Trophoblast cell (in vitro differentiated cells and primary cell): ENCODE measurements at regions not wholly inside any gene's neighbourhood (a gene's known extent, or its start where the extent isn't known, plus 50 kb on each side); places are given as distances from the start of the nearest gene placed in this dataset.

Source experiments
- DNase-seq, 2 donors: peaks; one replicate each; pipeline ENCODE4 v3.0.0-alpha.2; 2016
- H2AFZ ChIP-seq: 2 replicates; pipeline ENCODE4 v1.6.1; 2013; ENCODE audit warnings: low read length, moderate library complexity, mild to moderate bottlenecking; ENCODE audit not compliant: insufficient read depth, poor library complexity
- H2AK5ac ChIP-seq: 2 replicates; pipeline ENCODE4 v1.6.1; 2013; ENCODE audit warnings: mild to moderate bottlenecking, low read length
- H2BK120ac ChIP-seq: 2 replicates; pipeline ENCODE4 v1.6.1; 2013; ENCODE audit warnings: low read length, mild to moderate bottlenecking, moderate library complexity; ENCODE audit not compliant: insufficient read depth, poor library complexity
- H2BK12ac ChIP-seq: 2 replicates; pipeline ENCODE4 v1.6.1; 2013; ENCODE audit warnings: mild to moderate bottlenecking, low read length, moderate library complexity
- H2BK5ac ChIP-seq: 2 replicates; pipeline ENCODE4 v1.6.1; 2013; ENCODE audit warnings: low read length, low read depth, moderate library complexity, mild to moderate bottlenecking; ENCODE audit not compliant: poor library complexity
- H3K14ac ChIP-seq: 2 replicates; pipeline ENCODE4 v1.6.1; 2013; ENCODE audit warnings: mild to moderate bottlenecking, low read length
- H3K18ac ChIP-seq: 2 replicates; pipeline ENCODE4 v1.6.1; 2013; ENCODE audit warnings: mild to moderate bottlenecking, low read length
- H3K23ac ChIP-seq: 2 replicates; pipeline ENCODE4 v1.6.1; 2013; ENCODE audit warnings: low read length
- H3K27ac ChIP-seq: 2 replicates; pipeline ENCODE4 v1.5.1; 2013; ENCODE audit warnings: low read depth, mild to moderate bottlenecking, inconsistent platforms, low read length, moderate library complexity
- H3K27me3 ChIP-seq: 2 replicates; pipeline ENCODE4 v1.6.1; 2013; ENCODE audit warnings: inconsistent platforms, mild to moderate bottlenecking, low read length, moderate library complexity; ENCODE audit not compliant: insufficient read depth
- H3K36me3 ChIP-seq, 2 experiments: 1 replicate in 1 of 2; 2 replicates in 1 of 2; pipeline ENCODE4 v1.6.1; 2013; ENCODE audit warnings: low read length in 2 of 2, mild to moderate bottlenecking in 2 of 2, moderate library complexity in 1 of 2; ENCODE audit not compliant: insufficient read depth in 2 of 2, control insufficient read depth in 1 of 2
- H3K4ac ChIP-seq: 2 replicates; pipeline ENCODE4 v1.6.1; 2013; ENCODE audit warnings: low read depth, mild to moderate bottlenecking, low read length, moderate library complexity
- H3K4me1 ChIP-seq, 2 experiments: 1 replicate in 1 of 2; 2 replicates in 1 of 2; pipeline ENCODE4 v1.6.1; 2013; ENCODE audit warnings: low read length in 2 of 2, mild to moderate bottlenecking in 2 of 2, moderate library complexity in 1 of 2; ENCODE audit not compliant: insufficient read depth in 2 of 2, control insufficient read depth in 1 of 2
- H3K4me2 ChIP-seq: 2 replicates; pipeline ENCODE4 v1.6.1; 2013; ENCODE audit warnings: inconsistent platforms, mild to moderate bottlenecking, low read length, moderate library complexity
- H3K4me3 ChIP-seq: 2 replicates; pipeline ENCODE4 v1.5.1; 2013; ENCODE audit warnings: mild to moderate bottlenecking, low read depth, low read length, inconsistent platforms
- H3K79me1 ChIP-seq: one replicate; pipeline ENCODE4 v1.6.1; 2013; ENCODE audit warnings: low read length
- H3K79me2 ChIP-seq: 2 replicates; pipeline ENCODE4 v1.6.1; 2013; ENCODE audit warnings: low read length, mild to moderate bottlenecking; ENCODE audit not compliant: control insufficient read depth, insufficient read depth, poor library complexity
- H3K9ac ChIP-seq: 2 replicates; pipeline ENCODE4 v1.6.1; 2013; ENCODE audit warnings: mild to moderate bottlenecking, low read length
- H3K9me3 ChIP-seq: 2 replicates; pipeline ENCODE4 v1.6.1; 2013; ENCODE audit warnings: low read depth, mild to moderate bottlenecking, control low read depth, inconsistent platforms, low read length; ENCODE audit not compliant: insufficient read depth
- H4K12ac ChIP-seq: 2 replicates; pipeline ENCODE4 v1.6.1; 2013; ENCODE audit warnings: low read depth, mild to moderate bottlenecking, low read length, moderate library complexity
- H4K8ac ChIP-seq: 2 replicates; pipeline ENCODE4 v1.6.1; 2013; ENCODE audit warnings: low read depth, mild to moderate bottlenecking, low read length, moderate library complexity
- H4K91ac ChIP-seq: one replicate; pipeline ENCODE4 v1.6.1; 2013; ENCODE audit warnings: low read depth, mild to moderate bottlenecking, low read length, moderate library complexity
- WGBS: extraction: QIAGEN DNeasy Blood & Tissue Kit; methylation state at CpG from one replicate; pipeline ENCODE4 v1.1.7; 2013; ENCODE audit warnings: missing lambda C conversion rate; ENCODE audit not compliant: insufficient read length, insufficient coverage; ENCODE audit errors: extremely low coverage; 5-methylcytosine and 5-hydroxymethylcytosine counted together

DNA sequence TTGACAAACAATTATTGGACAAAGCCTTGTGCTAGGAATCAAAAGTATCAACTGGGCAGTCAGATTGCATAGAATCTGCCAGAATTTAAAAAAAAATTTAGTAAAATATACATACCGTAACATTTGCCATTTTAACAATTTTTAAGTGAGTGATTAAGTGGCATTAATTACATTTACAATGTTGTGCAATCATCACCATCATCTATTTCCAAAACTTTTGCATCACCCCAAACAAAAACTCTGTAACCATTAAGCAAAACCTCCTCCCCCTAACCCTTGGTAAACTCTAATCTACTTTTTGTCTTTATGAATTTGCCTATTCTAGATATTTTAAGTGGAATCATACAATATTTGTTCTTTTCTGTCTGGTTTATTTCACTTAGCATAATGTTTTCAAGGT lies 182.8 kb downstream of the LMO4 start:
- H4K12ac ChIP-seq: no peak overlapping the region
- no peaks in the 10 kb centered on the region for H3K79me2 ChIP-seq
- H3K79me1 ChIP-seq: no peaks in the 10 kb centered on the region
- H3K18ac ChIP-seq: no peak overlapping the region
- no peak overlapping the region for H3K4ac ChIP-seq
- no peaks in the 10 kb centered on the region for H3K4me1 ChIP-seq
- no peak overlapping the region for H2AFZ ChIP-seq
- H3K27me3 ChIP-seq: no peaks in the 10 kb centered on the region
- H3K36me3 ChIP-seq: no peaks in the 10 kb centered on the region
- no peak overlapping the region for H3K4me2 ChIP-seq
- DNase-seq: no peak
- H3K4me3 ChIP-seq: no peak overlapping the region
- no CpG with 5 or more reads among the region's 1 CpG for WGBS
- no peak overlapping the region for H2AK5ac ChIP-seq
- no peak overlapping the region for H2BK12ac ChIP-seq
- no peak overlapping the region for H3K9ac ChIP-seq
- H3K23ac ChIP-seq: no peak overlapping the region
- no peak overlapping the region for H4K8ac ChIP-seq
- H2BK120ac ChIP-seq: no peak overlapping the region
- H3K9me3 ChIP-seq: no peaks in the 10 kb centered on the region
- H4K91ac ChIP-seq: no peak overlapping the region
- no peak overlapping the region for H3K27ac ChIP-seq
- H2BK5ac ChIP-seq: no peak overlapping the region
- H3K14ac ChIP-seq: no peak overlapping the region

DNA sequence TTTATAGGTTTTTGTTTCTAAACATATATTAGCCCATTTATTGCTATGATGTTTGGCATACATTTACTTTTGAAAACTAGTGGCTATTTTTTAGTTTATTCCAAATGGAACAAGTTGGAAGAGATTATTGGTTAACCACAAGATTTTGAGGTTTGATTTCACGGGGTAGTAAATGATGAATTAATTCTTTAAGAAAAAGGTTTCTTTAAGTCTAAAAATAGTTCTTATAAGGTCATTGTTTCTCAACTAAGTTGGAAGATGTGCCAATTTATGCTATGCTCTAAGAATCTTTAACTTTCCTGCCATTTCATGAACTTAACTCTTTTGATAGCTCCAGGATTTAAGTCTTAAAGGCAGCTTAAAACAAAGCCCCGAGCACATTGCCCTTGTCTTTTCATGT lies 183.8 kb downstream of the LMO4 start:
- no CpG with 5 or more reads among the region's 2 CpGs for WGBS
- H2AK5ac ChIP-seq: no peak overlapping the region

DNA sequence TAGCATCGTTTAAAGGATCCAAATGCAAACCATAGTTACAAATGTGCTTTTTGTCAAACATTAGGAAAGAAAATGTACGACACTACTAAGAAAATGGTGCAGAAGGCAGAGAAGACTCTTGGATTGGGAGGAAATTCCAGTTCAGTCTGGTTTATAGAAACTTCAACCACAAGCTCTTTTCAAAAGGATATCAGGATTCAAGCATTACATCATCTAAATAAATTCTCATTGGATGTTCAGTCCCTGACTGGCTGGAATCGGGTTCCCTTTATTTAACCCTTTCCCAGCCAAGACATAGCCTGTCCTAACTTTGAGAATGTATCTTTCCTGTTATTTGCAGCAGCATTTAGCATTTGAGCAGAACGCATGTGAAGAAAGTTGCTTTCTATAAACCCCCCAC lies 184.6 kb downstream of the LMO4 start:
- Histone ChIP-seq H3K9me3 (no peaks in the 10 kb centered on the region), H4K91ac (no peak overlapping the region), H3K27me3 (no peaks in the 10 kb centered on the region), H3K36me3 (no peaks in the 10 kb centered on the region), H3K79me1 (no peaks in the 10 kb centered on the region), H3K18ac (no peak overlapping the region), H3K4me3 (no peak overlapping the region), H3K4ac (no peak overlapping the region), H3K4me2 (no peak overlapping the region), H2BK120ac (no peak overlapping the region), H2AFZ (no peak overlapping the region), H3K9ac (no peak overlapping the region), H2BK5ac (no peak overlapping the region), H2BK12ac (no peak overlapping the region), H4K8ac (no peak overlapping the region), H4K12ac (no peak overlapping the region), H3K4me1 (no peaks in the 10 kb centered on the region), H2AK5ac (no peak overlapping the region), H3K79me2 (no peaks in the 10 kb centered on the region), H3K27ac (no peak overlapping the region), H3K14ac (no peak overlapping the region), H3K23ac (no peak overlapping the region)
- no peak for DNase-seq
- WGBS: no CpG with 5 or more reads among the region's 4 CpGs

More for the DNA sequence above, 183.8 kb downstream of the LMO4 start:
- no peak overlapping the region for H3K18ac ChIP-seq
- no peak overlapping the region for H2BK12ac ChIP-seq
- H4K91ac ChIP-seq: no peak overlapping the region
- no peak for DNase-seq
- H3K36me3 ChIP-seq: no peaks in the 10 kb centered on the region
- no peaks in the 10 kb centered on the region for H3K79me2 ChIP-seq
- no peak overlapping the region for H2AFZ ChIP-seq
- no peak overlapping the region for H3K4me2 ChIP-seq
- no peaks in the 10 kb centered on the region for H3K27me3 ChIP-seq
- no peak overlapping the region for H3K27ac ChIP-seq
- H3K14ac ChIP-seq: no peak overlapping the region
- no peak overlapping the region for H3K4ac ChIP-seq
- H3K79me1 ChIP-seq: no peaks in the 10 kb centered on the region
- H3K4me3 ChIP-seq: no peak overlapping the region
- no peak overlapping the region for H2BK120ac ChIP-seq
- no peak overlapping the region for H4K8ac ChIP-seq
- no peak overlapping the region for H3K9ac ChIP-seq
- H3K9me3 ChIP-seq: no peaks in the 10 kb centered on the region
- H4K12ac ChIP-seq: no peak overlapping the region
- H3K23ac ChIP-seq: no peak overlapping the region
- no peak overlapping the region for H2BK5ac ChIP-seq
- no peaks in the 10 kb centered on the region for H3K4me1 ChIP-seq

DNA sequence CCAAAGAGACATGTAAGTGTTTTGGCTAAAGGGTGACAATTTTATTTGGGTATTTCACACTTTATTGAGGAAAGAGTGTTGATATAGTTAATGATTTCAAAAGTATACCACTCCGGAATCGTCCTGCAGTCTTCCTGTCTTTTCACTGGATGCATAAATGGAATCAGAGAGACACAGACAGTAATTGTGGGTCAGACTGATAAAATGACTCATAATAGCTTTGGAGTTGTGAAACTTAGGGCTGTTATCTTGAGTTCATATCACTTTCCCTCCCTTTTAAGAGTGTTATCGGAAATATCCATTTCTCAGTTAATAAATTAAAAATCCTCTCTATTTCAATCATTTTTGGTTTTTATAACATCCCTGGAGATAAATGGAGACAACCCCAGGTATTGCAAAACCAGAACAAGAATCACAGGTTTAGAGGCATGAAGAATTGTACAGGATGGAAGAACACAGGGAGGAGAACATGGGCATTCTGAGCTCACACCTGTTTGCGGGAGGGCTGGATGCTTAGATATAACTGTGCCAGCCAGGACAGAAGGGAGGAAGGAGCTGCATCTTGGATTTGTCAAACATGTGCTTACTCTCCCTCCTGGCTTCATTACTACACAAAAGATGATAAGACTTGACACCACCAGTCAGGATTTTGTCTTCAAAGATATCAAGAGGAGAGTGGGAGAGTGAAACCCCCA lies 185.4 kb downstream of the LMO4 start:
- no CpG with 5 or more reads among the region's 4 CpGs for WGBS
- peak; percentile 21 to 79 for DNase-seq
- no peaks in the 10 kb centered on the region for H3K9me3 ChIP-seq

More for the DNA sequence above, 185.4 kb downstream of the LMO4 start:
- Histone ChIP-seq H3K79me2 (no peaks in the 10 kb centered on the region), H4K91ac (no peak overlapping the region), H3K14ac (no peak overlapping the region), H3K9ac (no peak overlapping the region), H4K8ac (no peak overlapping the region), H4K12ac (no peak overlapping the region), H3K36me3 (no peaks in the 10 kb centered on the region), H3K18ac (no peak overlapping the region), H3K27me3 (no peaks in the 10 kb centered on the region), H3K4ac (no peak overlapping the region), H2AFZ (no peak overlapping the region), H3K23ac (no peak overlapping the region), H3K4me2 (no peak overlapping the region), H3K4me3 (no peak overlapping the region), H3K27ac (no peak overlapping the region), H2BK120ac (no peak overlapping the region), H3K4me1 (no peaks in the 10 kb centered on the region), H3K79me1 (no peaks in the 10 kb centered on the region), H2BK5ac (no peak overlapping the region), H2AK5ac (no peak overlapping the region), H2BK12ac (no peak overlapping the region)
